ENCODE measurements at regions not wholly inside any gene's neighbourhood (a gene's known extent, or its start where the extent isn't known, plus 50 kb on each side); places are given as distances from the start of the nearest gene placed in this dataset.

GRCh38 chr1:13968361-13968760 is 268.4 kb downstream of the PRDM2 start:
- DNase-seq (ENCODE audit: low spot score) = no peak

- no peak for DNase-seq (ENCODE audit: low spot score)
Measured at GRCh38 chr1:13970631-13971247, 270.8 kb downstream of the PRDM2 start.

- DNase-seq (ENCODE audit: low spot score) = no peak
Measured at GRCh38 chr1:13976485-13976884, 276.5 kb downstream of the PRDM2 start.

- DNase-seq (ENCODE audit: low spot score) = no peak
Measured at GRCh38 chr1:13981142-13981541, 281.2 kb downstream of the PRDM2 start.

- no peak for DNase-seq (ENCODE audit: low spot score)
Measured at GRCh38 chr1:13983393-13983792, 283.4 kb downstream of the PRDM2 start.

- DNase-seq (ENCODE audit: low spot score) = no peak
Measured at GRCh38 chr1:13990939-13991338, 291.0 kb downstream of the PRDM2 start.

GRCh38 chr1:13992489-13993285 is 292.7 kb downstream of the PRDM2 start:
- DNase-seq (ENCODE audit: low spot score) = no peak

- DNase-seq (ENCODE audit: low spot score) = no peak
Measured at GRCh38 chr1:13994386-13994785, 294.4 kb downstream of the PRDM2 start.

- no peak for DNase-seq (ENCODE audit: low spot score)
Measured at GRCh38 chr1:13996334-13996733, 296.3 kb downstream of the PRDM2 start.

GRCh38 chr1:14003552-14003951 is 303.6 kb downstream of the PRDM2 start:
- no peak for DNase-seq (ENCODE audit: low spot score)

- DNase-seq (ENCODE audit: low spot score) = no peak
Measured at GRCh38 chr1:14009582-14009981, 309.6 kb downstream of the PRDM2 start.

GRCh38 chr1:14010476-14010875 is 310.5 kb downstream of the PRDM2 start:
- no peak for DNase-seq (ENCODE audit: low spot score)

- DNase-seq (ENCODE audit: low spot score) = no peak
Measured at GRCh38 chr1:14011132-14011531, 311.1 kb downstream of the PRDM2 start.

- DNase-seq (ENCODE audit: low spot score) = no peak
Measured at GRCh38 chr1:14011888-14012287, 311.9 kb downstream of the PRDM2 start.

GRCh38 chr1:14014929-14015328 is 314.9 kb downstream of the PRDM2 start:
- no peak for DNase-seq (ENCODE audit: low spot score)

- no peak for DNase-seq (ENCODE audit: low spot score)
Measured at GRCh38 chr1:14015917-14016316, 315.9 kb downstream of the PRDM2 start.

- peak; percentile 89 for DNase-seq (ENCODE audit: low spot score)
Measured at GRCh38 chr1:14017531-14017961, 317.6 kb downstream of the PRDM2 start.

GRCh38 chr1:14019461-14019860 is 319.5 kb downstream of the PRDM2 start:
- DNase-seq (ENCODE audit: low spot score) = no peak

- DNase-seq (ENCODE audit: low spot score) = no peak
Measured at GRCh38 chr1:14020006-14020405, 320.0 kb downstream of the PRDM2 start.

GRCh38 chr1:14027099-14027498 is 327.1 kb downstream of the PRDM2 start:
- no peak for DNase-seq (ENCODE audit: low spot score)

- no peak for DNase-seq (ENCODE audit: low spot score)
Measured at GRCh38 chr1:14031461-14031860, 331.5 kb downstream of the PRDM2 start.

- DNase-seq (ENCODE audit: low spot score) = no peak
Measured at GRCh38 chr1:14034506-14034905, 334.5 kb downstream of the PRDM2 start.

- DNase-seq (ENCODE audit: low spot score) = no peak
Measured at GRCh38 chr1:14037101-14037847, 337.3 kb downstream of the PRDM2 start.
